ENCODE measurements at regions not wholly inside any gene's neighbourhood (a gene's known extent, or its start where the extent isn't known, plus 50 kb on each side); places are given as distances from the start of the nearest gene placed in this dataset.
A peak's percentile ranks its signal among the peaks of the same experiment; 100 is the strongest.

DNA sequence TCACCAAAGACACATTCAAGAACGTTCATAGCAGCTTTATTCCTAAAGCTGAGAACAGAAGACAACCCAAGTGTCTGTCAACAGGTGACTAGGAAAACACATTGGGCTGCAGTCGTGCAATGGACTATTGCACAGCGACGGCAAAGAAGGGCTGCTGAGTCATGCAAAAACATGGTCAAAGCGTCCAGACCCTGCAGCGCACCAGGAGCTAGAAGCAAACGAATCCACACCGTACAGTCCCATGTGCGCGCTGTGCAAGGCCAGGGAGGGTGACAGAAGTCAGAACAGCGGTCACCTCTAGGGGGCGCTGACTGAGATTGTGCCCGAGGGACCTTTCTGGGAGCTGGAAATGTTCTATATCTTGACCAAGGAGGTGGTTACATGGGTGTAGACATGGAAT, 266.4 kb downstream of the MAF start:
- intact Hi-C loops (cut with micrococcal nuclease; ENCODE audit: unreplicated experiment) (no loop called here), in situ Hi-C loops (cut with HindIII; ENCODE audit: extremely low pct_ligation_motif_present, low pct_unique_long_range_greater_than_20kb) (no loop called here)
- Histone ChIP-seq H3K4me3 (replicated peaks in 1 of 3; ENCODE audit: insufficient read depth in 1 of 3, low read depth in 2 of 3, low read length in 3 of 3) (no peak overlapping the region), H3K27me3 (ENCODE audit: control insufficient read depth in 1 of 2, insufficient read depth in 2 of 2, low read length in 2 of 2) (peaks cover 0 to 2% of the 10 kb centered on the region in 2 experiments; a peak in 1 of 5 replicates), H3K9me3 (ENCODE audit: low read length) (no peaks in the 10 kb centered on the region), H3K79me2 (ENCODE audit: insufficient read depth, low read length) (no peaks in the 10 kb centered on the region), H4K20me1 (ENCODE audit: insufficient read depth, low read length) (no peaks in the 10 kb centered on the region), H3K9ac (ENCODE audit: insufficient read depth, low read depth, low read length) (no peak overlapping the region), H3K4me2 (ENCODE audit: low read depth, low read length) (no peak overlapping the region), H2AFZ (ENCODE audit: low read length) (no peak overlapping the region), H3K4me1 (ENCODE audit: insufficient read depth, low read length) (no peaks in the 10 kb centered on the region), H3K27ac (ENCODE audit: extremely low read length, insufficient read depth, low read length) (no peak overlapping the region), H3K36me3 (replicated peaks in 1 of 2; ENCODE audit: control insufficient read depth in 1 of 2, insufficient read depth in 2 of 2, low read length in 2 of 2) (no peaks in the 10 kb centered on the region)
- ATAC-seq (peak; percentile 83), DNase-seq (ENCODE audit: low spot score) (peak; percentile 16), FAIRE-seq (peak; percentile 8)
- 29% methylated on average over 13 of the region's 13 CpGs for WGBS (ENCODE audit: low lambda C conversion rate)
- no TSS peak for BruUV-seq (replicated peaks)
- ChIA-PET CTCF (ENCODE audit: low intra/inter-chr PET ratio, low total read pairs) (no interaction called here), POLR2A (no interaction called here)
- TF ChIP-seq BORCS8-MEF2B (CRISPR knock-in tag; IDR thresholded peaks at IDR 0.05) (no peak), ZBTB42 (CRISPR knock-in tag; IDR thresholded peaks at IDR 0.05) (no peak), MLLT10 (CRISPR knock-in tag; IDR thresholded peaks at IDR 0.05) (no peak), MAFF (IDR thresholded peaks at IDR 0.05; ENCODE audit: low read depth, low read length) (peak; percentile 36; the same call in 1 of the 2 replicates), ZNF317 (CRISPR knock-in tag; IDR thresholded peaks at IDR 0.05) (no peak), NFE2L2 (IDR thresholded peaks at IDR 0.05; ENCODE audit: low read length) (peak; percentile 79), ZNF496 (CRISPR knock-in tag; IDR thresholded peaks at IDR 0.05; ENCODE audit: insufficient replicate concordance) (no peak), MAFK (conservative IDR thresholded peaks at IDR 0.05 in 1 of 2, IDR thresholded peaks at IDR 0.05 in 1 of 2; ENCODE audit: low read length in 2 of 2) (peak; percentile 49 to 65)
- TF ChIP-seq, protein P1, sequence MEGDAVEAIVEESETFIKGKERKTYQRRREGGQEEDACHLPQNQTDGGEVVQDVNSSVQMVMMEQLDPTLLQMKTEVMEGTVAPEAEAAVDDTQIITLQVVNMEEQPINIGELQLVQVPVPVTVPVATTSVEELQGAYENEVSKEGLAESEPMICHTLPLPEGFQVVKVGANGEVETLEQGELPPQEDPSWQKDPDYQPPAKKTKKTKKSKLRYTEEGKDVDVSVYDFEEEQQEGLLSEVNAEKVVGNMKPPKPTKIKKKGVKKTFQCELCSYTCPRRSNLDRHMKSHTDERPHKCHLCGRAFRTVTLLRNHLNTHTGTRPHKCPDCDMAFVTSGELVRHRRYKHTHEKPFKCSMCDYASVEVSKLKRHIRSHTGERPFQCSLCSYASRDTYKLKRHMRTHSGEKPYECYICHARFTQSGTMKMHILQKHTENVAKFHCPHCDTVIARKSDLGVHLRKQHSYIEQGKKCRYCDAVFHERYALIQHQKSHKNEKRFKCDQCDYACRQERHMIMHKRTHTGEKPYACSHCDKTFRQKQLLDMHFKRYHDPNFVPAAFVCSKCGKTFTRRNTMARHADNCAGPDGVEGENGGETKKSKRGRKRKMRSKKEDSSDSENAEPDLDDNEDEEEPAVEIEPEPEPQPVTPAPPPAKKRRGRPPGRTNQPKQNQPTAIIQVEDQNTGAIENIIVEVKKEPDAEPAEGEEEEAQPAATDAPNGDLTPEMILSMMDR (CRISPR knock-in tag; IDR thresholded peaks at IDR 0.05) = peak; percentile 63
- TF ChIP-seq, protein P2, sequence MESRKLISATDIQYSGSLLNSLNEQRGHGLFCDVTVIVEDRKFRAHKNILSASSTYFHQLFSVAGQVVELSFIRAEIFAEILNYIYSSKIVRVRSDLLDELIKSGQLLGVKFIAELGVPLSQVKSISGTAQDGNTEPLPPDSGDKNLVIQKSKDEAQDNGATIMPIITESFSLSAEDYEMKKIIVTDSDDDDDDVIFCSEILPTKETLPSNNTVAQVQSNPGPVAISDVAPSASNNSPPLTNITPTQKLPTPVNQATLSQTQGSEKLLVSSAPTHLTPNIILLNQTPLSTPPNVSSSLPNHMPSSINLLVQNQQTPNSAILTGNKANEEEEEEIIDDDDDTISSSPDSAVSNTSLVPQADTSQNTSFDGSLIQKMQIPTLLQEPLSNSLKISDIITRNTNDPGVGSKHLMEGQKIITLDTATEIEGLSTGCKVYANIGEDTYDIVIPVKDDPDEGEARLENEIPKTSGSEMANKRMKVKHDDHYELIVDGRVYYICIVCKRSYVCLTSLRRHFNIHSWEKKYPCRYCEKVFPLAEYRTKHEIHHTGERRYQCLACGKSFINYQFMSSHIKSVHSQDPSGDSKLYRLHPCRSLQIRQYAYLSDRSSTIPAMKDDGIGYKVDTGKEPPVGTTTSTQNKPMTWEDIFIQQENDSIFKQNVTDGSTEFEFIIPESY (CRISPR knock-in tag; IDR thresholded peaks at IDR 0.05) = 0 out of 2 replicates have a peak, but pooled peaks have one; percentile 6
- TF ChIP-seq, protein P3, sequence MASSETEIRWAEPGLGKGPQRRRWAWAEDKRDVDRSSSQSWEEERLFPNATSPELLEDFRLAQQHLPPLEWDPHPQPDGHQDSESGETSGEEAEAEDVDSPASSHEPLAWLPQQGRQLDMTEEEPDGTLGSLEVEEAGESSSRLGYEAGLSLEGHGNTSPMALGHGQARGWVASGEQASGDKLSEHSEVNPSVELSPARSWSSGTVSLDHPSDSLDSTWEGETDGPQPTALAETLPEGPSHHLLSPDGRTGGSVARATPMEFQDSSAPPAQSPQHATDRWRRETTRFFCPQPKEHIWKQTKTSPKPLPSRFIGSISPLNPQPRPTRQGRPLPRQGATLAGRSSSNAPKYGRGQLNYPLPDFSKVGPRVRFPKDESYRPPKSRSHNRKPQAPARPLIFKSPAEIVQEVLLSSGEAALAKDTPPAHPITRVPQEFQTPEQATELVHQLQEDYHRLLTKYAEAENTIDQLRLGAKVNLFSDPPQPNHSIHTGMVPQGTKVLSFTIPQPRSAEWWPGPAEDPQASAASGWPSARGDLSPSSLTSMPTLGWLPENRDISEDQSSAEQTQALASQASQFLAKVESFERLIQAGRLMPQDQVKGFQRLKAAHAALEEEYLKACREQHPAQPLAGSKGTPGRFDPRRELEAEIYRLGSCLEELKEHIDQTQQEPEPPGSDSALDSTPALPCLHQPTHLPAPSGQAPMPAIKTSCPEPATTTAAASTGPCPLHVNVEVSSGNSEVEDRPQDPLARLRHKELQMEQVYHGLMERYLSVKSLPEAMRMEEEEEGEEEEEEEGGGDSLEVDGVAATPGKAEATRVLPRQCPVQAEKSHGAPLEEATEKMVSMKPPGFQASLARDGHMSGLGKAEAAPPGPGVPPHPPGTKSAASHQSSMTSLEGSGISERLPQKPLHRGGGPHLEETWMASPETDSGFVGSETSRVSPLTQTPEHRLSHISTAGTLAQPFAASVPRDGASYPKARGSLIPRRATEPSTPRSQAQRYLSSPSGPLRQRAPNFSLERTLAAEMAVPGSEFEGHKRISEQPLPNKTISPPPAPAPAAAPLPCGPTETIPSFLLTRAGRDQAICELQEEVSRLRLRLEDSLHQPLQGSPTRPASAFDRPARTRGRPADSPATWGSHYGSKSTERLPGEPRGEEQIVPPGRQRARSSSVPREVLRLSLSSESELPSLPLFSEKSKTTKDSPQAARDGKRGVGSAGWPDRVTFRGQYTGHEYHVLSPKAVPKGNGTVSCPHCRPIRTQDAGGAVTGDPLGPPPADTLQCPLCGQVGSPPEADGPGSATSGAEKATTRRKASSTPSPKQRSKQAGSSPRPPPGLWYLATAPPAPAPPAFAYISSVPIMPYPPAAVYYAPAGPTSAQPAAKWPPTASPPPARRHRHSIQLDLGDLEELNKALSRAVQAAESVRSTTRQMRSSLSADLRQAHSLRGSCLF (CRISPR knock-in tag; IDR thresholded peaks at IDR 0.05; ENCODE audit: borderline replicate concordance) = no peak
- TF ChIP-seq, protein P4, sequence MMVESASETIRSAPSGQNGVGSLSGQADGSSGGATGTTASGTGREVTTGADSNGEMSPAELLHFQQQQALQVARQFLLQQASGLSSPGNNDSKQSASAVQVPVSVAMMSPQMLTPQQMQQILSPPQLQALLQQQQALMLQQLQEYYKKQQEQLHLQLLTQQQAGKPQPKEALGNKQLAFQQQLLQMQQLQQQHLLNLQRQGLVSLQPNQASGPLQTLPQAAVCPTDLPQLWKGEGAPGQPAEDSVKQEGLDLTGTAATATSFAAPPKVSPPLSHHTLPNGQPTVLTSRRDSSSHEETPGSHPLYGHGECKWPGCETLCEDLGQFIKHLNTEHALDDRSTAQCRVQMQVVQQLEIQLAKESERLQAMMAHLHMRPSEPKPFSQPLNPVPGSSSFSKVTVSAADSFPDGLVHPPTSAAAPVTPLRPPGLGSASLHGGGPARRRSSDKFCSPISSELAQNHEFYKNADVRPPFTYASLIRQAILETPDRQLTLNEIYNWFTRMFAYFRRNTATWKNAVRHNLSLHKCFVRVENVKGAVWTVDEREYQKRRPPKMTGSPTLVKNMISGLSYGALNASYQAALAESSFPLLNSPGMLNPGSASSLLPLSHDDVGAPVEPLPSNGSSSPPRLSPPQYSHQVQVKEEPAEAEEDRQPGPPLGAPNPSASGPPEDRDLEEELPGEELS (CRISPR knock-in tag; IDR thresholded peaks at IDR 0.05) = no peak
- TF ChIP-seq, protein P5, sequence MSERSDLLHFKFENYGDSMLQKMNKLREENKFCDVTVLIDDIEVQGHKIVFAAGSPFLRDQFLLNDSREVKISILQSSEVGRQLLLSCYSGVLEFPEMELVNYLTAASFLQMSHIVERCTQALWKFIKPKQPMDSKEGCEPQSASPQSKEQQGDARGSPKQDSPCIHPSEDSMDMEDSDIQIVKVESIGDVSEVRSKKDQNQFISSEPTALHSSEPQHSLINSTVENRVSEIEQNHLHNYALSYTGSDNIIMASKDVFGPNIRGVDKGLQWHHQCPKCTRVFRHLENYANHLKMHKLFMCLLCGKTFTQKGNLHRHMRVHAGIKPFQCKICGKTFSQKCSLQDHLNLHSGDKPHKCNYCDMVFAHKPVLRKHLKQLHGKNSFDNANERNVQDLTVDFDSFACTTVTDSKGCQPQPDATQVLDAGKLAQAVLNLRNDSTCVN (CRISPR knock-in tag; IDR thresholded peaks at IDR 0.05; ENCODE audit: borderline replicate concordance) = no peak
